ENCODE measurements at regions not wholly inside any gene's neighbourhood (a gene's known extent, or its start where the extent isn't known, plus 50 kb on each side); places are given as distances from the start of the nearest gene placed in this dataset.

DNA sequence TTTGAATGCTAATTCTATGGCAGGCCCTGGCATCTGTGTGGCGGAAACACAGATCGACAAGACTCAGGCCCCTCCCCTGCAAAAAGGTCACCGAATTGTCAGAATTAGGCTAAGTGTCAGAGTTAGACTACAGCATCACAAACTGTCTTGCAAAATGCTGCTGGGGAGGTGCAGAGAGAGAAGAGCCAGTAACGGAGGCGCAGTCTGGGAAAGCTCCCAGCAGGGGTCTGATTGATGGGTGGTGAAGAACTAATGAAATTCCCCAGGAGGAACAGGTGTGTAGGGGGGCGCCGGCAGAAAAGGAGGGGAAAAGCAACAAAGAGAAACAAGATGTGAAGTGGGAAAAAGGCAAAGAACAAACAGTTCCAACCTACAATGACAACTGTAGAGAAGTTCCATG lies 72.7 kb upstream of the TAMM41 start:
- TF ChIP-seq, protein P1, sequence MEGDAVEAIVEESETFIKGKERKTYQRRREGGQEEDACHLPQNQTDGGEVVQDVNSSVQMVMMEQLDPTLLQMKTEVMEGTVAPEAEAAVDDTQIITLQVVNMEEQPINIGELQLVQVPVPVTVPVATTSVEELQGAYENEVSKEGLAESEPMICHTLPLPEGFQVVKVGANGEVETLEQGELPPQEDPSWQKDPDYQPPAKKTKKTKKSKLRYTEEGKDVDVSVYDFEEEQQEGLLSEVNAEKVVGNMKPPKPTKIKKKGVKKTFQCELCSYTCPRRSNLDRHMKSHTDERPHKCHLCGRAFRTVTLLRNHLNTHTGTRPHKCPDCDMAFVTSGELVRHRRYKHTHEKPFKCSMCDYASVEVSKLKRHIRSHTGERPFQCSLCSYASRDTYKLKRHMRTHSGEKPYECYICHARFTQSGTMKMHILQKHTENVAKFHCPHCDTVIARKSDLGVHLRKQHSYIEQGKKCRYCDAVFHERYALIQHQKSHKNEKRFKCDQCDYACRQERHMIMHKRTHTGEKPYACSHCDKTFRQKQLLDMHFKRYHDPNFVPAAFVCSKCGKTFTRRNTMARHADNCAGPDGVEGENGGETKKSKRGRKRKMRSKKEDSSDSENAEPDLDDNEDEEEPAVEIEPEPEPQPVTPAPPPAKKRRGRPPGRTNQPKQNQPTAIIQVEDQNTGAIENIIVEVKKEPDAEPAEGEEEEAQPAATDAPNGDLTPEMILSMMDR (IDR thresholded peaks at IDR 0.05) = no peak
- no peak for TF ChIP-seq EZH2 (IDR thresholded peaks at IDR 0.05; ENCODE audit: borderline replicate concordance, insufficient read depth, low read depth, low read length, poor library complexity, severe bottlenecking)

All from B cell (primary cell).